Neuronal stem cell (in vitro differentiated cells): ENCODE measurements at regions not wholly inside any gene's neighbourhood (a gene's known extent, or its start where the extent isn't known, plus 50 kb on each side); places are given as distances from the start of the nearest gene placed in this dataset.
"Not testable (repeated sequence)": the region's sequence is repeated elsewhere in the genome, so short reads cannot be mapped to it uniquely, and the experiment has no call there.

Source experiments
- DNase-seq: peaks from one replicate; pipeline ENCODE4 v3.0.0-alpha.2; 2013; ENCODE audit warnings: low spot score
- H2AFZ ChIP-seq: one replicate; pipeline ENCODE4 v1.6.1; 2013; ENCODE audit warnings: mild to moderate bottlenecking, low read length, inconsistent platforms
- H2AK5ac ChIP-seq: 2 replicates; pipeline ENCODE4 v1.6.1; 2013; ENCODE audit warnings: low read depth, mild to moderate bottlenecking, inconsistent platforms, low read length, moderate library complexity, mixed read lengths
- H2BK120ac ChIP-seq: 2 replicates; pipeline ENCODE4 v1.6.1; 2013; ENCODE audit warnings: low read depth, mild to moderate bottlenecking, inconsistent platforms, low read length, moderate library complexity, mixed read lengths
- H2BK12ac ChIP-seq: one replicate; pipeline ENCODE4 v1.6.1; 2013; ENCODE audit warnings: low read length, inconsistent platforms
- H2BK15ac ChIP-seq: 2 replicates; pipeline ENCODE4 v1.6.1; 2013; ENCODE audit warnings: mild to moderate bottlenecking, low read length, inconsistent platforms, mixed read lengths
- H2BK5ac ChIP-seq: one replicate; pipeline ENCODE4 v1.6.1; 2013; ENCODE audit warnings: inconsistent platforms, mild to moderate bottlenecking, low read length, moderate library complexity
- H3K14ac ChIP-seq: one replicate; pipeline ENCODE4 v1.6.1; 2013; ENCODE audit warnings: low read length, inconsistent platforms
- H3K18ac ChIP-seq: 2 replicates; pipeline ENCODE4 v1.6.1; 2013; ENCODE audit warnings: low read length, inconsistent platforms
- H3K23ac ChIP-seq: 2 replicates; pipeline ENCODE4 v1.6.1; 2013; ENCODE audit warnings: low read depth, mild to moderate bottlenecking, mixed read lengths, low read length, inconsistent platforms; ENCODE audit not compliant: poor library complexity
- H3K27ac ChIP-seq: replicated peaks from 3 replicates; pipeline ENCODE4 v1.5.1; 2013; ENCODE audit warnings: low read length, inconsistent platforms
- H3K27me3 ChIP-seq, 3 experiments: 2 replicates each; pipeline ENCODE4 v1.6.1; 2013; ENCODE audit warnings: low read length in 3 of 3, mild to moderate bottlenecking in 2 of 3, inconsistent platforms in 1 of 3, low read depth in 1 of 3, mixed read lengths in 1 of 3, moderate library complexity in 1 of 3; ENCODE audit not compliant: control insufficient read depth in 3 of 3, insufficient read depth in 3 of 3
- H3K36me3 ChIP-seq, 2 donors: replicated peaks in 1 of 2; 2 replicates each; pipeline ENCODE4 v1.6.1; 2013; ENCODE audit warnings: low read length in 2 of 2; ENCODE audit not compliant: control insufficient read depth in 2 of 2, insufficient read depth in 2 of 2
- H3K4ac ChIP-seq: 2 replicates; pipeline ENCODE4 v1.6.1; 2013; ENCODE audit warnings: inconsistent platforms, mild to moderate bottlenecking, low read length, moderate library complexity
- H3K4me1 ChIP-seq, 2 donors: 1 replicate in 1 of 2; 2 replicates in 1 of 2; pipeline ENCODE4 v1.6.1; 2013; ENCODE audit warnings: low read length in 2 of 2, low read depth in 1 of 2; ENCODE audit not compliant: control insufficient read depth in 2 of 2, insufficient read depth in 1 of 2
- H3K4me2 ChIP-seq: one replicate; pipeline ENCODE4 v1.6.1; 2013; ENCODE audit warnings: mild to moderate bottlenecking, low read length, inconsistent platforms; ENCODE audit not compliant: insufficient read depth, poor library complexity, severe bottlenecking
- H3K4me3 ChIP-seq, 2 donors: 2 replicates each; pipeline ENCODE4 v1.5.1; 2013; ENCODE audit warnings: low read length in 2 of 2, mild to moderate bottlenecking in 2 of 2, inconsistent platforms in 1 of 2, moderate library complexity in 1 of 2
- H3K79me1 ChIP-seq: one replicate; pipeline ENCODE4 v1.6.1; 2013; ENCODE audit warnings: low read depth, mild to moderate bottlenecking, inconsistent platforms, low read length, moderate library complexity
- H3K9ac ChIP-seq: one replicate; pipeline ENCODE4 v1.6.1; 2013; ENCODE audit warnings: mild to moderate bottlenecking, low read depth, low read length, inconsistent platforms; ENCODE audit not compliant: poor library complexity
- H3K9me3 ChIP-seq, 2 donors: replicated peaks in 1 of 2; 2 replicates each; pipeline versions ENCODE3 to v1.6.1; 2013; ENCODE audit warnings: low read length in 2 of 2, mild to moderate bottlenecking in 2 of 2, inconsistent platforms in 1 of 2, low read depth in 1 of 2, mixed read lengths in 1 of 2, moderate library complexity in 1 of 2; ENCODE audit not compliant: control insufficient read depth in 2 of 2, insufficient read depth in 1 of 2
- H4K8ac ChIP-seq: one replicate; pipeline ENCODE4 v1.6.1; 2013; ENCODE audit warnings: low read depth, mild to moderate bottlenecking, inconsistent platforms, low read length, moderate library complexity
- H4K91ac ChIP-seq: one replicate; pipeline ENCODE4 v1.6.1; 2013; ENCODE audit warnings: low read length, low read depth, mild to moderate bottlenecking, inconsistent platforms; ENCODE audit not compliant: poor library complexity
- WGBS, 2 donors: extraction: QIAGEN DNeasy Blood & Tissue Kit; methylation state at CpG; one replicate each; pipeline ENCODE4 v1.1.7; 2013; ENCODE audit warnings: missing lambda C conversion rate in 2 of 2, mixed read lengths in 1 of 2; ENCODE audit not compliant: insufficient read length in 2 of 2, insufficient replicate concordance in 1 of 2; ENCODE audit errors: extremely low coverage in 2 of 2; 5-methylcytosine and 5-hydroxymethylcytosine counted together

DNA sequence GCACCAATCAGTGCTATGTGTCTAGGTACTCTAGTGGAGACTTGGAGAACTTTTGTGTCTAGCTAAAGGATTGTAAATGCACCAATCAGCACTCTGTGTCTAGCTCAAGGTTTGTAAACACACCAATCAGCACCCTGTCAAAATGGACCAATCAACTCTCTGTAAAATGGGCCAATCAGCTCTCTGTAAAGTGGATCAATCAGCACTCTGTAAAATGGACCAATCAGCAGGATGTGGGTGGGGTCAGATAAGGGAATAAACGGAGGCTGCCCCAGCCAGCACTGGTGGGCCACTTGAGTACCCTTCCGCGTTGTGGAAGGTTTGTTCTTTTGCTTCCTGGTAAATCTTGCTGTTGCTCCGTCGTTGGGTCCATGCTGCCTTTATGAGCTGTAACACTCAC, 135.3 kb upstream of the RFC3 start:
- H2AFZ ChIP-seq, H2BK15ac ChIP-seq, H2BK12ac ChIP-seq, H3K4me1 ChIP-seq, H3K27me3 ChIP-seq, H4K8ac ChIP-seq, H3K79me1 ChIP-seq, H3K4ac ChIP-seq, H3K14ac ChIP-seq, H3K36me3 ChIP-seq, H3K4me2 ChIP-seq, H3K18ac ChIP-seq, H3K4me3 ChIP-seq, DNase-seq, H3K23ac ChIP-seq, H4K91ac ChIP-seq, H3K27ac ChIP-seq, H3K9ac ChIP-seq, H2BK5ac ChIP-seq, H2AK5ac ChIP-seq, H3K9me3 ChIP-seq, H2BK120ac ChIP-seq: not testable (repeated sequence)
- WGBS, 2 donors, result no CpG with 5 or more reads among the region's 5 CpGs

DNA sequence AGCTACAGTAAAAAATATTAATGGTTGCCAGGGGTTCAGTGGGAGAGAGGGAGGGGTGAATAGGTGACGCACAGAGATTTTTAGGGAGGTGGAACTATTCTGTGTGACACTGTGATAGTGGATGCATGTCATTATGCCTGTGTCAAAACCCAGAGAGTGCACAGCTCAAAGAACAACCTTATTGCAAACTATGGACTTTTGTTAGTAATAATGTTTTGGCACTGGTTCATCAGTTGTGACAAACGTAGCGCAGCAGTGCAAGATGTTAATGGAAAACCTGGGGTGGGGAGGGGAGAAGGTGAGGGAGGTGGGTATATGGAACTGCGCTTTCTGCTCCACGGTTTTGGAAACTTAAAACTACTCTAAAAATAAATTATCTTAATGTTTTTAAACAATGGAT, 134.6 kb upstream of the RFC3 start:
- no CpG with 5 or more reads among the region's 5 CpGs for WGBS, 2 donors
- H3K23ac ChIP-seq, result no peak overlapping the region
- H2AFZ ChIP-seq, result no peak overlapping the region

DNA sequence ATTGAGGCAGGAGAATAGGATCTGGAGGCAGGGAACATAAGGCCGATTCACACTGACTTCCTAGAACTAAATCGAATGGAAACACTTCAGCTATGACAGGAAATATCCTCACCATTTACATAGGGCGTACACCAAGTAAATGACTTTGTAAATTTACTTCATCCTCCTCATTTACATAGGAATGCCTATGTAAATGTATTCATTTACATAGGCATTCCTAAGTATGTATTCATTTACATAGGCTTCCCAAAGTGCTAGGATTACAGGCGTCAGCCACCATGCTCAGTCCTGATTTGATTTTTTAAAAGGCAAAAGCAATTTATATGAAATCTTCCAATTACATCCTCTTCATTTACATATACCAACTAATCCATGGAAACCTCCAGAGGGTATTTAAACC, 133.1 kb upstream of the RFC3 start:
- Histone ChIP-seq H3K14ac (no peak overlapping the region), H3K27ac (no peak overlapping the region), H2AK5ac (no peak overlapping the region), H3K4me3 (no peak overlapping the region), H3K9me3 (peaks cover 0 to 1% of the 10 kb centered on the region in 2 donors), H3K4me1 (no peaks in the 10 kb centered on the region), H2AFZ (no peak overlapping the region), H3K23ac (no peak overlapping the region), H3K4ac (no peak overlapping the region), H2BK120ac (no peak overlapping the region), H3K36me3 (no peaks in the 10 kb centered on the region), H3K4me2 (no peak overlapping the region), H4K91ac (no peak overlapping the region), H3K9ac (no peak overlapping the region), H2BK15ac (no peak overlapping the region), H2BK12ac (no peak overlapping the region), H3K27me3 (no peaks in the 10 kb centered on the region), H2BK5ac (no peak overlapping the region), H3K18ac (no peak overlapping the region), H3K79me1 (no peaks in the 10 kb centered on the region), H4K8ac (no peak overlapping the region)
- DNase-seq, result no peak
- WGBS, 2 donors, result no CpG with 5 or more reads among the region's 4 CpGs

More for the DNA sequence above, 134.6 kb upstream of the RFC3 start:
- H2AK5ac ChIP-seq, result no peak overlapping the region
- no peaks in the 10 kb centered on the region for H3K4me1 ChIP-seq
- no peak overlapping the region for H3K18ac ChIP-seq
- no peak overlapping the region for H2BK5ac ChIP-seq
- no peak overlapping the region for H3K4me3 ChIP-seq
- H3K4me2 ChIP-seq, result no peak overlapping the region
- H4K91ac ChIP-seq, result no peak overlapping the region
- H3K9me3 ChIP-seq, result peaks cover 0 to 1% of the 10 kb centered on the region in 2 donors
- H2BK12ac ChIP-seq, result no peak overlapping the region
- H4K8ac ChIP-seq, result no peak overlapping the region
- H3K27ac ChIP-seq, result no peak overlapping the region
- no peak overlapping the region for H3K14ac ChIP-seq
- no peaks in the 10 kb centered on the region for H3K36me3 ChIP-seq
- no peak overlapping the region for H3K9ac ChIP-seq
- no peak overlapping the region for H3K4ac ChIP-seq
- no peaks in the 10 kb centered on the region for H3K79me1 ChIP-seq
- DNase-seq, result no peak
- no peak overlapping the region for H2BK15ac ChIP-seq
- no peak overlapping the region for H2BK120ac ChIP-seq
- no peaks in the 10 kb centered on the region for H3K27me3 ChIP-seq

DNA sequence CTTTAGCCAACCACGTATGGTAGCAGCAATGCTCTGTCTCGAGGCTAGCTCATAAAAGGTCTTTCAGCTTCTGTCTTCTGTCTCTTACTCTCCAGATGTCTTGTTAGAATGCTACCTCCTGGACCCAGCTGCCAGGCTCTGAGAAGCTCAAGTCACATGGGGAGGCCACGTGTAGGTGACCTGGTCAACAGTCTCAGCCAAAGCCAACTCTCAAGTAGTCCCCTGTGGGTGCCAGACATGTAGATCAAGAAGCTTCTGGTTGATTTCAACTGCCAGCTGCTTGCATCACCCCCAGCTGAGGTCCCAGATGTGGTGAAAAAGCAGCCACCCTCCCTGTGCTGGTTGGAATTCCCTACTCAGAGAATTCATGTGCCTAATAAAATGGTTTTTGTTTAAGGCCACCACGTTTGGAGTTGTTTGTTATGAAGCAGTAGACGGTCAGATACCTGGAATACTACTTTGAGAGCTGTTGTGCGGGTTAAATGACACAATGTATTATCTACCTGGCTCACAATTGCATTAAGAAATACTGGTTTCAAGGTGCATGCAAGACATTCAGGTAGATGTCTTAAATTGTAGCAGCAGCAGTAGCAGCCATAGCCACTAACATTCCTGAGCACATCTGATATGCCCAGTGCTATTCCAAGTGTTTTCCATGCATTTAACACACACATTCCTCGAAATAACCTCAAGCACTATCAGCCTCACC, 131.0 kb upstream of the RFC3 start:
- no peak for DNase-seq
- H4K8ac ChIP-seq, result no peak overlapping the region
- no peak overlapping the region for H2BK12ac ChIP-seq
- no peak overlapping the region for H3K4ac ChIP-seq
- no peak overlapping the region for H3K23ac ChIP-seq
- H2BK15ac ChIP-seq, result no peak overlapping the region
- no peak overlapping the region for H3K4me3 ChIP-seq
- H2AFZ ChIP-seq, result no peak overlapping the region
- H3K9ac ChIP-seq, result no peak overlapping the region
- H3K36me3 ChIP-seq, result no peaks in the 10 kb centered on the region
- H2AK5ac ChIP-seq, result no peak overlapping the region
- H3K27ac ChIP-seq, result no peak overlapping the region
- no peaks in the 10 kb centered on the region for H3K9me3 ChIP-seq
- H3K79me1 ChIP-seq, result no peaks in the 10 kb centered on the region
- no peaks in the 10 kb centered on the region for H3K4me1 ChIP-seq
- H3K27me3 ChIP-seq, result no peaks in the 10 kb centered on the region
- no peak overlapping the region for H3K4me2 ChIP-seq
- no peak overlapping the region for H2BK120ac ChIP-seq
- no peak overlapping the region for H3K18ac ChIP-seq
- no peak overlapping the region for H2BK5ac ChIP-seq
- H3K14ac ChIP-seq, result no peak overlapping the region
- no CpG with 5 or more reads among the region's 7 CpGs for WGBS, 2 donors
- no peak overlapping the region for H4K91ac ChIP-seq
